ENCODE measurements at regions not wholly inside any gene's neighbourhood (a gene's known extent, or its start where the extent isn't known, plus 50 kb on each side); places are given as distances from the start of the nearest gene placed in this dataset.
"Not testable (repeated sequence)": the region's sequence is repeated elsewhere in the genome, so short reads cannot be mapped to it uniquely, and the experiment has no call there.

GRCh38 chr12:46983959-46984841 is 95.2 kb upstream of the PCED1B start:
- peak; percentile 55 for DNase-seq (ENCODE audit: low spot score)

- no peak for DNase-seq (ENCODE audit: low spot score)
Observed at GRCh38 chr12:46985816-46986215, 93.6 kb upstream of the PCED1B start.

- DNase-seq (ENCODE audit: low spot score), result not testable (repeated sequence)
Observed at GRCh38 chr12:46988122-46988521, 91.3 kb upstream of the PCED1B start.

GRCh38 chr12:46990211-46990610 is 89.2 kb upstream of the PCED1B start:
- no peak for DNase-seq (ENCODE audit: low spot score)

- DNase-seq (ENCODE audit: low spot score), result not testable (repeated sequence)
Observed at GRCh38 chr12:46992051-46992450, 87.4 kb upstream of the PCED1B start.

GRCh38 chr12:46998811-46999368 is 80.5 kb upstream of the PCED1B start:
- no peak for DNase-seq (ENCODE audit: low spot score)

GRCh38 chr12:47004634-47005033 is 74.8 kb upstream of the PCED1B start:
- no peak for DNase-seq (ENCODE audit: low spot score)

- DNase-seq (ENCODE audit: low spot score), result no peak
Observed at GRCh38 chr12:47007048-47007447, 72.4 kb upstream of the PCED1B start.

- no peak for DNase-seq (ENCODE audit: low spot score)
Observed at GRCh38 chr12:47012552-47012951, 66.9 kb upstream of the PCED1B start.

- no peak for DNase-seq (ENCODE audit: low spot score)
Observed at GRCh38 chr12:47014474-47014873, 64.9 kb upstream of the PCED1B start.

GRCh38 chr12:47015381-47015780 is 64.0 kb upstream of the PCED1B start:
- DNase-seq (ENCODE audit: low spot score), result no peak

GRCh38 chr12:47017041-47017713 is 62.2 kb upstream of the PCED1B start:
- no peak for DNase-seq (ENCODE audit: low spot score)

- DNase-seq (ENCODE audit: low spot score), result no peak
Observed at GRCh38 chr12:47017901-47018475, 61.4 kb upstream of the PCED1B start.

GRCh38 chr12:47020211-47020821 is 59.1 kb upstream of the PCED1B start:
- no peak for DNase-seq (ENCODE audit: low spot score)

GRCh38 chr12:47021298-47021697 is 58.1 kb upstream of the PCED1B start:
- peak; percentile 48 for DNase-seq (ENCODE audit: low spot score)

- DNase-seq (ENCODE audit: low spot score), result no peak
Observed at GRCh38 chr12:47022296-47022695, 57.1 kb upstream of the PCED1B start.

- DNase-seq (ENCODE audit: low spot score), result no peak
Observed at GRCh38 chr12:47023311-47023710, 56.1 kb upstream of the PCED1B start.

- no peak for DNase-seq (ENCODE audit: low spot score)
Observed at GRCh38 chr12:47023953-47024352, 55.5 kb upstream of the PCED1B start.

- no peak for DNase-seq (ENCODE audit: low spot score)
Observed at GRCh38 chr12:47024463-47024862, 55.0 kb upstream of the PCED1B start.

GRCh38 chr12:47025349-47025748 is 54.1 kb upstream of the PCED1B start:
- DNase-seq (ENCODE audit: low spot score), result no peak

GRCh38 chr12:47025798-47026197 is 53.6 kb upstream of the PCED1B start:
- no peak for DNase-seq (ENCODE audit: low spot score)

- no peak for DNase-seq (ENCODE audit: low spot score)
Observed at GRCh38 chr12:47026291-47026690, 53.1 kb upstream of the PCED1B start.
